OCI-LY3 (cell line): ENCODE measurements at regions not wholly inside any gene's neighbourhood (a gene's known extent, or its start where the extent isn't known, plus 50 kb on each side); places are given as distances from the start of the nearest gene placed in this dataset.
"Not testable (repeated sequence)": the region's sequence is repeated elsewhere in the genome, so short reads cannot be mapped to it uniquely, and the experiment has no call there.

Experiments used
- EZH2phosphoT487 ChIP-seq: fragments of 200-600 bp; shearing (Covaris generic); IDR thresholded peaks from 2 replicates; pipeline ENCODE4 v1.6.1; 2018; ENCODE audit warnings: antibody characterized with exemption, mixed run types, low read depth
- TF ChIP-seq, protein P1 (sequence below): fragments of 200-600, 300-600 bp; sonication (generic); IDR thresholded peaks from 2 replicates; pipeline ENCODE4 v1.5.1; 2014; ENCODE audit warnings: antibody characterized with exemption, low read length, low read depth

GRCh38 chr17:26936645-26937044 lies 357.3 kb upstream of the WSB1 start:
- TF ChIP-seq, protein P1, sequence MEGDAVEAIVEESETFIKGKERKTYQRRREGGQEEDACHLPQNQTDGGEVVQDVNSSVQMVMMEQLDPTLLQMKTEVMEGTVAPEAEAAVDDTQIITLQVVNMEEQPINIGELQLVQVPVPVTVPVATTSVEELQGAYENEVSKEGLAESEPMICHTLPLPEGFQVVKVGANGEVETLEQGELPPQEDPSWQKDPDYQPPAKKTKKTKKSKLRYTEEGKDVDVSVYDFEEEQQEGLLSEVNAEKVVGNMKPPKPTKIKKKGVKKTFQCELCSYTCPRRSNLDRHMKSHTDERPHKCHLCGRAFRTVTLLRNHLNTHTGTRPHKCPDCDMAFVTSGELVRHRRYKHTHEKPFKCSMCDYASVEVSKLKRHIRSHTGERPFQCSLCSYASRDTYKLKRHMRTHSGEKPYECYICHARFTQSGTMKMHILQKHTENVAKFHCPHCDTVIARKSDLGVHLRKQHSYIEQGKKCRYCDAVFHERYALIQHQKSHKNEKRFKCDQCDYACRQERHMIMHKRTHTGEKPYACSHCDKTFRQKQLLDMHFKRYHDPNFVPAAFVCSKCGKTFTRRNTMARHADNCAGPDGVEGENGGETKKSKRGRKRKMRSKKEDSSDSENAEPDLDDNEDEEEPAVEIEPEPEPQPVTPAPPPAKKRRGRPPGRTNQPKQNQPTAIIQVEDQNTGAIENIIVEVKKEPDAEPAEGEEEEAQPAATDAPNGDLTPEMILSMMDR: not testable (repeated sequence)
- not testable (repeated sequence) for TF ChIP-seq EZH2phosphoT487
